HL-60 (cell line): ENCODE measurements at regions not wholly inside any gene's neighbourhood (a gene's known extent, or its start where the extent isn't known, plus 50 kb on each side); places are given as distances from the start of the nearest gene placed in this dataset.

ENCODE experiments used
- GABPA ChIP-seq: IDR thresholded peaks from 2 replicates; pipeline ENCODE4 v1.6.1; 2012; ENCODE audit warnings: low read depth
- POLR2AphosphoS5 ChIP-seq: IDR thresholded peaks from 2 replicates; pipeline ENCODE4 v1.6.1; 2012; ENCODE audit warnings: low read depth
- TF ChIP-seq, protein P1 (sequence below): IDR thresholded peaks from one replicate; pipeline ENCODE4 v1.5.1; 2011; ENCODE audit warnings: low read length, control low read depth, inconsistent platforms; ENCODE audit not compliant: insufficient read depth
- TF ChIP-seq, protein P2 (sequence below): IDR thresholded peaks from 2 replicates; pipeline ENCODE4 v1.6.1; 2012; ENCODE audit warnings: low read depth; ENCODE audit not compliant: insufficient replicate concordance

DNA sequence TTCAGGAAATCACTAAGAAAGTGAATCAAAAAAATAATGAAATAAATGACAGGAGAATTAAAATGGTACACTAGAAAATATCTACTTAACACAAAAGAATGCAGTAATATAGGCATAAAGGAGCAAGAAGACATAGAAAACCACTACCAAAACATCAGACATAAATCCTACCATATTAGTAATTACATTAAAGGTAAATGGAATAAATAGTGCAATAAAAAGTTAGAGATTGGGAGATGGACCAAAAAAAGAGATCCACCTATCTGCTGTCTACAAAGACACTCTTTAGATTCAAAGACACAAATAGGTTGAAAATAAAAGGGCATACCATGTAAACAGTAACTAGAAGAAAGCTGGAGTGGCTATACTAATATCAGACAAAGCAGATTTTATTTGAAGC lies 167.0 kb upstream of the SAMSN1 start:
- no peak for TF ChIP-seq POLR2AphosphoS5
- TF ChIP-seq, protein P1, sequence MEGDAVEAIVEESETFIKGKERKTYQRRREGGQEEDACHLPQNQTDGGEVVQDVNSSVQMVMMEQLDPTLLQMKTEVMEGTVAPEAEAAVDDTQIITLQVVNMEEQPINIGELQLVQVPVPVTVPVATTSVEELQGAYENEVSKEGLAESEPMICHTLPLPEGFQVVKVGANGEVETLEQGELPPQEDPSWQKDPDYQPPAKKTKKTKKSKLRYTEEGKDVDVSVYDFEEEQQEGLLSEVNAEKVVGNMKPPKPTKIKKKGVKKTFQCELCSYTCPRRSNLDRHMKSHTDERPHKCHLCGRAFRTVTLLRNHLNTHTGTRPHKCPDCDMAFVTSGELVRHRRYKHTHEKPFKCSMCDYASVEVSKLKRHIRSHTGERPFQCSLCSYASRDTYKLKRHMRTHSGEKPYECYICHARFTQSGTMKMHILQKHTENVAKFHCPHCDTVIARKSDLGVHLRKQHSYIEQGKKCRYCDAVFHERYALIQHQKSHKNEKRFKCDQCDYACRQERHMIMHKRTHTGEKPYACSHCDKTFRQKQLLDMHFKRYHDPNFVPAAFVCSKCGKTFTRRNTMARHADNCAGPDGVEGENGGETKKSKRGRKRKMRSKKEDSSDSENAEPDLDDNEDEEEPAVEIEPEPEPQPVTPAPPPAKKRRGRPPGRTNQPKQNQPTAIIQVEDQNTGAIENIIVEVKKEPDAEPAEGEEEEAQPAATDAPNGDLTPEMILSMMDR: no peak
- no peak for TF ChIP-seq GABPA
- TF ChIP-seq, protein P2, sequence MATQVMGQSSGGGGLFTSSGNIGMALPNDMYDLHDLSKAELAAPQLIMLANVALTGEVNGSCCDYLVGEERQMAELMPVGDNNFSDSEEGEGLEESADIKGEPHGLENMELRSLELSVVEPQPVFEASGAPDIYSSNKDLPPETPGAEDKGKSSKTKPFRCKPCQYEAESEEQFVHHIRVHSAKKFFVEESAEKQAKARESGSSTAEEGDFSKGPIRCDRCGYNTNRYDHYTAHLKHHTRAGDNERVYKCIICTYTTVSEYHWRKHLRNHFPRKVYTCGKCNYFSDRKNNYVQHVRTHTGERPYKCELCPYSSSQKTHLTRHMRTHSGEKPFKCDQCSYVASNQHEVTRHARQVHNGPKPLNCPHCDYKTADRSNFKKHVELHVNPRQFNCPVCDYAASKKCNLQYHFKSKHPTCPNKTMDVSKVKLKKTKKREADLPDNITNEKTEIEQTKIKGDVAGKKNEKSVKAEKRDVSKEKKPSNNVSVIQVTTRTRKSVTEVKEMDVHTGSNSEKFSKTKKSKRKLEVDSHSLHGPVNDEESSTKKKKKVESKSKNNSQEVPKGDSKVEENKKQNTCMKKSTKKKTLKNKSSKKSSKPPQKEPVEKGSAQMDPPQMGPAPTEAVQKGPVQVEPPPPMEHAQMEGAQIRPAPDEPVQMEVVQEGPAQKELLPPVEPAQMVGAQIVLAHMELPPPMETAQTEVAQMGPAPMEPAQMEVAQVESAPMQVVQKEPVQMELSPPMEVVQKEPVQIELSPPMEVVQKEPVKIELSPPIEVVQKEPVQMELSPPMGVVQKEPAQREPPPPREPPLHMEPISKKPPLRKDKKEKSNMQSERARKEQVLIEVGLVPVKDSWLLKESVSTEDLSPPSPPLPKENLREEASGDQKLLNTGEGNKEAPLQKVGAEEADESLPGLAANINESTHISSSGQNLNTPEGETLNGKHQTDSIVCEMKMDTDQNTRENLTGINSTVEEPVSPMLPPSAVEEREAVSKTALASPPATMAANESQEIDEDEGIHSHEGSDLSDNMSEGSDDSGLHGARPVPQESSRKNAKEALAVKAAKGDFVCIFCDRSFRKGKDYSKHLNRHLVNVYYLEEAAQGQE: no peak
